K562 (cell line): ENCODE measurements at regions not wholly inside any gene's neighbourhood (a gene's known extent, or its start where the extent isn't known, plus 50 kb on each side); places are given as distances from the start of the nearest gene placed in this dataset.

Experiments
- CBX3 ChIP-seq, 2 experiments: IDR thresholded peaks; 1 replicate in 1 of 2; 2 replicates in 1 of 2; pipeline ENCODE4 v1.6.1; 2012; ENCODE audit warnings: inconsistent platforms in 2 of 2, low read length in 2 of 2, borderline replicate concordance in 1 of 2, control low read depth in 1 of 2
- CREM ChIP-seq: IDR thresholded peaks from 2 replicates; pipeline ENCODE4 v1.6.1; 2014; ENCODE audit warnings: antibody characterized with exemption, low read depth
- EZH2 ChIP-seq: IDR thresholded peaks from 2 replicates; pipeline ENCODE4 v1.6.1; 2012; ENCODE audit warnings: low read depth, mild to moderate bottlenecking, inconsistent platforms, low read length, borderline replicate concordance
- HCFC1 ChIP-seq: IDR thresholded peaks from 2 replicates; pipeline ENCODE4 v1.6.1; 2012; ENCODE audit warnings: low read depth, low read length, improper control_type of control experiment
- NFRKB ChIP-seq: fragments of 450-650 bp; IDR thresholded peaks from 2 replicates; pipeline ENCODE4 v1.6.1; 2016; ENCODE audit warnings: low read depth
- NFYB ChIP-seq: IDR thresholded peaks from 2 replicates; pipeline ENCODE4 v1.6.1; 2011; ENCODE audit warnings: mild to moderate bottlenecking, moderate library complexity; ENCODE audit not compliant: insufficient read length; ENCODE audit errors: extremely low read depth
- POLR2A ChIP-seq: fragments of 450-650 bp; conservative IDR thresholded peaks from 2 replicates; pipeline ENCODE4 v1.6.1; 2016
- RBM39 ChIP-seq: fragments of 200-400 bp; formaldehyde crosslinking; optimal IDR thresholded peaks from 2 replicates; pipeline ENCODE3; 2018; ENCODE audit warnings: low read depth, low read length
- RFX5 ChIP-seq: IDR thresholded peaks from 2 replicates; pipeline ENCODE4 v1.6.1; 2011; ENCODE audit warnings: low read depth, mild to moderate bottlenecking, improper control_type of control experiment, low read length
- TBP ChIP-seq: optimal IDR thresholded peaks from 2 replicates; pipeline ENCODE3; 2011; ENCODE audit warnings: low read depth, low read length, improper control_type of control experiment
- ZNF274 ChIP-seq: IDR thresholded peaks from 2 replicates; pipeline ENCODE4 v1.6.1; 2011; ENCODE audit warnings: low read depth, mild to moderate bottlenecking, low read length, moderate library complexity, borderline replicate concordance
- TF ChIP-seq, protein P1 (sequence below): sonication (generic); formaldehyde crosslinking; IDR thresholded peaks from 2 replicates; pipeline ENCODE4 v1.8.0; 2023; ENCODE audit warnings: mild to moderate bottlenecking, missing genetic modification reagents
- TF ChIP-seq, protein P2 (sequence below): fragments of 250-450 bp; sonication (Bioruptor Pico); IDR thresholded peaks from 2 replicates; pipeline ENCODE4 v1.5.0; 2020; ENCODE audit warnings: mild to moderate bottlenecking, borderline replicate concordance

DNA sequence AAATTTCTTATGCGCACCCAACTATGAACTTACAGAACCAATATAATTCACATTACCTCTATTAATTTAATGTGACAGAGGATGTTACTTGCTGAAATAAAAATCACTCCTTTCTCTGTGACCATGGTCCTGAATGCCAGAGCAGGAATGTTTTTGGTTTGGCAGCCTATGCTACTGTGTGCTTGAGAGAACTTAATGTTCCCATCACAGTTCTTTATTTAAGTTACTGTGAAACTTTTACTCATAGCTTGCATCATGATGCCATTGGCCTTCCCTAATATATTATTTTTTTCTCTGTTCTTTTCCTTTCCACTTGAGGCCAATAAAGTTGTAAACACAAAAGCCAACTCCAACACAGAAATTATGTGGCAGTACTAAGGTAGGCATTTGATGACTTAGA is 142.2 kb downstream of the FAM76B start:
- TF ChIP-seq RBM39 (no peak), TBP (no peak), POLR2A (no peak), EZH2 (no peak), RFX5 (no peak), ZNF274 (no peak), HCFC1 (no peak), CBX3 (IDR thresholded peaks at IDR 0.05; ENCODE audit: borderline replicate concordance in 1 of 2, low read length in 2 of 2) (no peak), CREM (no peak), NFYB (no peak), NFRKB (no peak)
- TF ChIP-seq, protein P1, sequence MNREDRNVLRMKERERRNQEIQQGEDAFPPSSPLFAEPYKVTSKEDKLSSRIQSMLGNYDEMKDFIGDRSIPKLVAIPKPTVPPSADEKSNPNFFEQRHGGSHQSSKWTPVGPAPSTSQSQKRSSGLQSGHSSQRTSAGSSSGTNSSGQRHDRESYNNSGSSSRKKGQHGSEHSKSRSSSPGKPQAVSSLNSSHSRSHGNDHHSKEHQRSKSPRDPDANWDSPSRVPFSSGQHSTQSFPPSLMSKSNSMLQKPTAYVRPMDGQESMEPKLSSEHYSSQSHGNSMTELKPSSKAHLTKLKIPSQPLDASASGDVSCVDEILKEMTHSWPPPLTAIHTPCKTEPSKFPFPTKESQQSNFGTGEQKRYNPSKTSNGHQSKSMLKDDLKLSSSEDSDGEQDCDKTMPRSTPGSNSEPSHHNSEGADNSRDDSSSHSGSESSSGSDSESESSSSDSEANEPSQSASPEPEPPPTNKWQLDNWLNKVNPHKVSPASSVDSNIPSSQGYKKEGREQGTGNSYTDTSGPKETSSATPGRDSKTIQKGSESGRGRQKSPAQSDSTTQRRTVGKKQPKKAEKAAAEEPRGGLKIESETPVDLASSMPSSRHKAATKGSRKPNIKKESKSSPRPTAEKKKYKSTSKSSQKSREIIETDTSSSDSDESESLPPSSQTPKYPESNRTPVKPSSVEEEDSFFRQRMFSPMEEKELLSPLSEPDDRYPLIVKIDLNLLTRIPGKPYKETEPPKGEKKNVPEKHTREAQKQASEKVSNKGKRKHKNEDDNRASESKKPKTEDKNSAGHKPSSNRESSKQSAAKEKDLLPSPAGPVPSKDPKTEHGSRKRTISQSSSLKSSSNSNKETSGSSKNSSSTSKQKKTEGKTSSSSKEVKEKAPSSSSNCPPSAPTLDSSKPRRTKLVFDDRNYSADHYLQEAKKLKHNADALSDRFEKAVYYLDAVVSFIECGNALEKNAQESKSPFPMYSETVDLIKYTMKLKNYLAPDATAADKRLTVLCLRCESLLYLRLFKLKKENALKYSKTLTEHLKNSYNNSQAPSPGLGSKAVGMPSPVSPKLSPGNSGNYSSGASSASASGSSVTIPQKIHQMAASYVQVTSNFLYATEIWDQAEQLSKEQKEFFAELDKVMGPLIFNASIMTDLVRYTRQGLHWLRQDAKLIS (CRISPR knock-in tag), result no peak
- TF ChIP-seq, protein P2, sequence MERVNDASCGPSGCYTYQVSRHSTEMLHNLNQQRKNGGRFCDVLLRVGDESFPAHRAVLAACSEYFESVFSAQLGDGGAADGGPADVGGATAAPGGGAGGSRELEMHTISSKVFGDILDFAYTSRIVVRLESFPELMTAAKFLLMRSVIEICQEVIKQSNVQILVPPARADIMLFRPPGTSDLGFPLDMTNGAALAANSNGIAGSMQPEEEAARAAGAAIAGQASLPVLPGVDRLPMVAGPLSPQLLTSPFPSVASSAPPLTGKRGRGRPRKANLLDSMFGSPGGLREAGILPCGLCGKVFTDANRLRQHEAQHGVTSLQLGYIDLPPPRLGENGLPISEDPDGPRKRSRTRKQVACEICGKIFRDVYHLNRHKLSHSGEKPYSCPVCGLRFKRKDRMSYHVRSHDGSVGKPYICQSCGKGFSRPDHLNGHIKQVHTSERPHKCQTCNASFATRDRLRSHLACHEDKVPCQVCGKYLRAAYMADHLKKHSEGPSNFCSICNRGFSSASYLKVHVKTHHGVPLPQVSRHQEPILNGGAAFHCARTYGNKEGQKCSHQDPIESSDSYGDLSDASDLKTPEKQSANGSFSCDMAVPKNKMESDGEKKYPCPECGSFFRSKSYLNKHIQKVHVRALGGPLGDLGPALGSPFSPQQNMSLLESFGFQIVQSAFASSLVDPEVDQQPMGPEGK (CRISPR knock-in tag), result no peak
